ENCODE measurements at regions not wholly inside any gene's neighbourhood (a gene's known extent, or its start where the extent isn't known, plus 50 kb on each side); places are given as distances from the start of the nearest gene placed in this dataset.

- TF ChIP-seq CTCF (optimal IDR thresholded peaks at IDR 0.05 in 1 of 3, IDR thresholded peaks at IDR 0.05 in 1 of 3, conservative IDR thresholded peaks at IDR 0.05 in 1 of 3; ENCODE audit: extremely low read depth in 1 of 3, insufficient read depth in 2 of 3, low read length in 3 of 3) (no peak), EZH2 (IDR thresholded peaks at IDR 0.05; ENCODE audit: low read length) (no peak)
These were observed 85.0 kb upstream of the KIF5B start for GRCh38 chr10:32141018-32141807.
